ENCODE measurements at regions not wholly inside any gene's neighbourhood (a gene's known extent, or its start where the extent isn't known, plus 50 kb on each side); places are given as distances from the start of the nearest gene placed in this dataset.
"Not testable (repeated sequence)": the region's sequence is repeated elsewhere in the genome, so short reads cannot be mapped to it uniquely, and the experiment has no call there.

DNA sequence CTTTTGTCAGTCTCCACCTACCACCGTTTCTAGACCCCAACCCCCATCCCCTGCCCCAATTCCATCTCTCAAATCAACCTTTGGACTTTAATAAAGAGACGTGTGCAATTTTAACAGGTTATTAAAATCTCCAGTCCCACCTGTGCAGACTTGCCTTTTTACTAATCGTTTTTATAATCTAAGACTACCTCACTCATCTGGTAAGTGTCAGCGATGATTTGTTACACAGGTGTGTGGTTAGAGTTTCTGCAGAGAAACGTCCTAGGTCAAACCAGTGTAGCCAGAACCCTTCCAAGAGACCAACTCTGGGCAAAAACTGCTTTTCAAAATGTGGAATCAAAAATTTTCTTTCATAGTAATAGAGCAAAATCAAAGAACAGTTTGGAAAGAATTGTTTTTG is 60.4 kb upstream of the PELI2 start:
- no peak for DNase-seq

DNA sequence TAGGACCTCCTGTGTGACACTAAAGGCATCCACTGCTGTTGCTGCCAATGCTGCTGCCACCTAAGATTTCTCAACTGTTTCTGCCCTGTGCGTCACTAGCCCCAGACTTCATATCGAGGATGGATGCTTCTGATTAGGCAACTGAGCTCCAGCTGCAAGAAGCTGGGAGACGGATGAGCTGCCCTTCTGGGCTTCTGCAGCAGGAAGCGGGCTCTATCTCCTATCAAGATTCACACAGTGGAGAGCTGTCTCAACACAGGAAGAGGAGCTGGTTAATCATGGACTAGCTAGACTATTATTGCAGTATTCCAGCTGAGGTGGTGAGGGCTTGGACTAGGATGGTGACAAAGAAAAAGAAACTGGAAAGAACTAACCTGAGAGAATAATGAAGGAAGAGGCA is 59.2 kb upstream of the PELI2 start:
- DNase-seq = no peak

DNA sequence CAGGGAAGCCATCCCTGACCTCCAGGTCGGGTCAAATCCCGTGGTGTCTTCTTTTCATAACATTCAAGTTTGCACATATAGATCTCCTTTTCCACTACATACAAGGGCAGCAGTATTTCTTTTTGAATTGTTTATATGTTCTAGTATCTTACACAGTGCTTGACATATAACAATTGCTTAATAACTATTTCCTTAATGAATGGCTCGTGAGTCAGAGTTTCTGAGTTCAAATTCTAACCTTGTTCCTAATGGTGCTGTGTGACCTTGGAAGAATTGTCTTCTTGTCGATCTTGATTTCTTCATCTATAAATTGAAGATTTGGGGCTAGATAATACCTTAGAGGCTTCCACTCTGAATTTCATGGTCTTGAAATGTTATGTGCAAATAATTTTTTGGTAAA is 57.2 kb upstream of the PELI2 start:
- DNase-seq = no peak

DNA sequence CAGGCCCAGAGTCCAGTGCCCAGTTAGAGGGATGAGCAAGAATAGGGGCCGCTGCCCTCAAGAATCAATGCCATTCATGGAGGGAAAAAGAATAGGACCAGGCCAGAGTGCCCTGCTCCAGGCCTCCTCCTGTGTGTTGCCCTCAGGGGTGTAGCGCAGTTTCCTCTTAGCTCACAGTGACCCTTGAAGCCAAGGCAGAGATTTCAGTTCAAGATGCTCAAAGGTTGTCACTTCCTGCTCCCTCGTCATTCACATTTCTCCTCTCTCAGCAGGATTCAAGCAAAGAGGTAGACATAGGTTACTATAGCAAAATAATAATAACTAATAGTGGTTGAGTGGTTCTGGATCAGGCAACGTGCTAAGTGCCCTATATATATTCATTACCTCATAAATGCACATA is 55.1 kb upstream of the PELI2 start:
- no peak for DNase-seq

DNA sequence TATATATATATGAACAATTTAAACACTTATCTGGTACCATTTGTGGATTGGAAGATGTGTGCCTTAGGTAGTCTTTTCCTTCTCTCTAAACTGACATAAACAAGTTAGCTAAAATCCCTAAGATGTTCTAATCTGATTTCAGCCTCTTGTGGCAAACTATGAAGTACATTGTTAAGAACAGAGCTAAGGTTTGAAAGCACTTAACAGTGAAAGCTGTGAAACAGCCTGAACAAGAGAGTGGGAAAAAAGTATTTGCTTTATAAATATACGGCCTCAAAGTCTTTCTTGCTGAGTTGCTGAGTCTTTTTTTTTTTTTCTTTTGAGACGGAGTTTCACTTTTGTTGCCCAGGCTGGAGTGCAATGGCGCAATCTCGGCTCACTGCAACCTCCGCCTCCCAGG is 53.7 kb upstream of the PELI2 start:
- no peak for DNase-seq

DNA sequence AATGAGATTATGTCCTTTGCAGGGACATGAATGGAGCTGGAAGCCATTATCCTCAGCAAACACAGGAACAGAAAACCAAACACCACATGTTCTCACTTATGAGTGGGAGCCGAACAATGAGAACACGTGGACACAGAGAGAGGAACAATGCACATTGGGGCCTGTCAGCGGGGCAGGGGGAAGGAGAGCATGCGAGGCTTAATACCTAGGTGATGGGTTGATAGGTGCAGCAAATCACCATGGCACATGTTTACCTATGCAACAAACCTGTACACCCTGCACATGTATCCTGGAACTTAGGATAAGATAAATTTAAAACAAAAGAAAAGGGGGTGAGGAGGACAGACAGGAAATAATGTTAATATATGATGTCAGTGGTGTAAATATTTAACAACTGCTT is 53.0 kb upstream of the PELI2 start:
- DNase-seq = not testable (repeated sequence)

DNA sequence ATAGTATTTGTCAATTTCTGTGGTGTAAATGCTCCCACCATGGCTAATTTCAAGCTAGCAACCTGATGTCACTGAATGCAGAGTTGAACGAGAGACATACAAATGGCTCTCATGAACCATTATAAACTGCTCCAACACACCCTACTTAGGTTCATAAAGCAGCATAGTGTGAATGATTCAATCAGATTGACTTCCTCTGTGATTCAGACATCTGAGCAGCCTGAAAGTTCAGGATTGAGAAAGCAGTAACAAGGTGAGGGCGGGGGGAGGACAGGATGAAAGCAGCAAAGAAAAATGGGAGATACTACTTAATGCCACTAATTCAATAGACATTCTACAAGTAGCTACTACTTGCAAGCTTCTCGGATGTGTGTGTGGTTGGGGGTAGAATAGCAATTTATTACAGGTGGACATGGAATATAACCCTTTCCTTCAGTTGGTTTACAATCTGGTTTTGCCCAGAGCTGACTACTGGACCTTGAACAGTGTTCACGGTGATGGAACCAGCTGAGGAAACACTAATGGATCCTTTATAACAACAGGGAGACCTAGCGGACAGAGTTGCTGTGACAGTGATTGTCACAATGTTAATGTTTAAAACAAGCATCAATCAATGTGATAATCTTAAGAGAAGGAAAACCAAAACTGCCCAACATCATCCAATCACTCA is 52.5 kb upstream of the PELI2 start:
- no peak for DNase-seq

Data from right hindlimb (tissue), 1 donor.